Osteocyte (in vitro differentiated cells): ENCODE measurements at regions not wholly inside any gene's neighbourhood (a gene's known extent, or its start where the extent isn't known, plus 50 kb on each side); places are given as distances from the start of the nearest gene placed in this dataset.
A peak's percentile ranks its signal among the peaks of the same experiment; 100 is the strongest.

Experiments used
- DNase-seq: peaks from one replicate; pipeline ENCODE4 v3.0.0; 2021; ENCODE audit warnings: mixed read lengths; ENCODE audit not compliant: unreplicated experiment; ENCODE audit errors: extremely low spot score
- H3K27ac Mint-ChIP-seq: one replicate; pipeline ENCODE4 v1.8.0; 2021; ENCODE audit warnings: mild to moderate bottlenecking, mixed read lengths; ENCODE audit not compliant: unreplicated experiment
- H3K27me3 Mint-ChIP-seq: one replicate; pipeline ENCODE4 v1.8.0; 2021; ENCODE audit warnings: mixed read lengths; ENCODE audit not compliant: unreplicated experiment
- H3K36me3 Mint-ChIP-seq: one replicate; pipeline ENCODE4 v1.8.0; 2021; ENCODE audit warnings: mixed read lengths; ENCODE audit not compliant: unreplicated experiment
- H3K4me1 Mint-ChIP-seq: one replicate; pipeline ENCODE4 v1.8.0; 2021; ENCODE audit warnings: mixed read lengths; ENCODE audit not compliant: unreplicated experiment
- H3K4me3 Mint-ChIP-seq: one replicate; pipeline ENCODE4 v1.8.0; 2021; ENCODE audit warnings: mild to moderate bottlenecking, moderate library complexity, mixed read lengths; ENCODE audit not compliant: unreplicated experiment
- H3K9me3 Mint-ChIP-seq: one replicate; pipeline ENCODE4 v1.8.0; 2021; ENCODE audit warnings: mixed read lengths; ENCODE audit not compliant: unreplicated experiment
- CTCF ChIP-seq: fragments of 200-600 bp; sonication (generic); IDR thresholded peaks from 2 replicates; pipeline ENCODE4 v1.5.0; 2021; ENCODE audit warnings: antibody characterized with exemption, mild to moderate bottlenecking, moderate library complexity

GRCh38 chr2:160916300-160916699 lies 243.9 kb upstream of the TANK start:
- Mint-ChIP-seq H3K27ac (no peak overlapping the region), H3K4me3 (no peak overlapping the region), H3K4me1 (peaks cover 35% of the 10 kb centered on the region), H3K36me3 (no peaks in the 10 kb centered on the region), H3K9me3 (no peaks in the 10 kb centered on the region), H3K27me3 (no peaks in the 10 kb centered on the region)
- no peak for DNase-seq
- no peak for TF ChIP-seq CTCF

DNA sequence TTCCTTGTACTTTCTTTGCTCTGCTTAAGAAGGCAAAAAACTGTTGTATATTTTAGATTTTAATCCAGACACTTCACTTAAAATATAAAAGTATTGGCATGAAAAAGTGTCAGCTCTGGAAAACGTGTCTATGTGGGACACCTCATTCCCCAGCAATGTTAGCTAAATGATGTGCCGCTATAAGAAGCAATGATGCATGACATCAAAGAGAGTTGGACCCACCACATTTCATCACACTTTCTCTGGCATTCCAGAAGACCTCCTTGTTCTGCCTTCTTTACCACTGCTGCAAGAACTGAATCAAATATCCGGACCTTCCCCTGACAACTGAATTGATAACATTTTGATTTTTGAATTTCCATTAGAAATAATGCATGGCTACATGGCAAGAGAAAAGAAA lies 242.4 kb upstream of the TANK start:
- DNase-seq: no peak
- no peak for TF ChIP-seq CTCF
- Mint-ChIP-seq H3K9me3 (no peaks in the 10 kb centered on the region), H3K27ac (no peak overlapping the region), H3K36me3 (no peaks in the 10 kb centered on the region), H3K4me1 (peaks cover 36% of the 10 kb centered on the region), H3K4me3 (no peak overlapping the region), H3K27me3 (no peaks in the 10 kb centered on the region)

GRCh38 chr2:160918258-160918657 lies 242.0 kb upstream of the TANK start:
- no peak for TF ChIP-seq CTCF
- peaks cover 36% of the 10 kb centered on the region for H3K4me1 Mint-ChIP-seq
- no peak for DNase-seq

DNA sequence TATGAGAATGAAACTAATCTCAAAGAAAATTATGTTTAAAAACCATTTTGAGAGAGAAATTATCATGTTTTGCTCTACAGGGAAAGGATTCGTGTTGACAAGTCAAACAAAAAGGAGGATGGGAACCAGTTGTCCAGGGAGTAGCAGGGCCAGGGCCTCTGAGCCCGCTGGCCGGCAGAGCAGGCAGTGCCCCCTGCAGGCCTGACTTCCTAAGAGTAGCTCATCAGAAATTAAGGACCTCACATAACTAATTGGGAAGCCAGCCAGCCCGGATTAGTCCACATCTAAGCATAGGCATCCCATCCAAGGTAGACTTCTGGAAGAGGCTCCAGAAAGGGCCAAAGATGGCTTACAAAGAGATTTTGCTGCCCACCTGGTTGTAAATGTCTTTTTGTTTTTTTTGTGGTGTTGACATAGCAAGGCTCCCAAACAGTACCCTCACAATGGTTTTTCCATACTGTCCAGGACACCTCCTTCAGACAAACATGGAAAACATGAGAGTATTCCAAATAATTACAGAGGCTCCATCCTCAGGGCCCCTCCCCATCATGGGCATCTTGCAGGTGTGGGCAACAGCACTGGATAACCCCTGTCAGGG lies 241.2 kb upstream of the TANK start:
- peaks cover 36% of the 10 kb centered on the region for H3K4me1 Mint-ChIP-seq
- no peak for DNase-seq
- H3K27me3 Mint-ChIP-seq: no peaks in the 10 kb centered on the region
- H3K9me3 Mint-ChIP-seq: no peaks in the 10 kb centered on the region
- no peaks in the 10 kb centered on the region for H3K36me3 Mint-ChIP-seq
- H3K4me3 Mint-ChIP-seq: no peak overlapping the region
- TF ChIP-seq CTCF: peak; percentile 42
- no peak overlapping the region for H3K27ac Mint-ChIP-seq

More at GRCh38 chr2:160918258-160918657, 242.0 kb upstream of the TANK start:
- H3K27me3 Mint-ChIP-seq: no peaks in the 10 kb centered on the region
- no peaks in the 10 kb centered on the region for H3K9me3 Mint-ChIP-seq
- H3K27ac Mint-ChIP-seq: no peak overlapping the region
- no peaks in the 10 kb centered on the region for H3K36me3 Mint-ChIP-seq
- H3K4me3 Mint-ChIP-seq: no peak overlapping the region

GRCh38 chr2:160920061-160920460 lies 240.2 kb upstream of the TANK start:
- Mint-ChIP-seq H3K4me3 (no peak overlapping the region), H3K36me3 (no peaks in the 10 kb centered on the region), H3K4me1 (peaks cover 36% of the 10 kb centered on the region), H3K9me3 (no peaks in the 10 kb centered on the region), H3K27ac (peak overlapping the region; percentile 96), H3K27me3 (no peaks in the 10 kb centered on the region)
- no peak for TF ChIP-seq CTCF
- DNase-seq: no peak
